UCSD-AML1 (cell line): ENCODE measurements at regions not wholly inside any gene's neighbourhood (a gene's known extent, or its start where the extent isn't known, plus 50 kb on each side); places are given as distances from the start of the nearest gene placed in this dataset.

Experiments
- DNase-seq: peaks from one replicate; lab custom pipeline; 2025; ENCODE audit not compliant: unreplicated experiment; lab: John Stamatoyannopoulos, UW

DNA sequence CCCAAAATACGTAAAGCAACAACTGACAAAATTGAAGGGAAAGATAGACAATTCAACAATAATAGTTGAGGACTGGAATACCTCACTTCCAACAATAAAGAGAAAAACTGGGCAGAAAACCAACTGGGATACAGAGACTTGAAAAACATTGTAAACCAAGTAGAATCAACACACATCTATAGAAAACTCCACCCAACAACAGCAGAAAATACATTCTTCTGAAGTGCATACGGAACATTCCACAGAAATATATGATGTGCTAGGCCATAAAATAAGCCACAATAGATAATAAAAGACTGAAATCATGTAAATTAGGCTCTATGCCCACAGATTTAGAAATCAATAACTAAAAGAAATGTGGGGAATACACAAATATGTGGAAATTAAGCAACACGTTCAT is 98.4 kb upstream of the THBS1 start:
- no peak for DNase-seq

GRCh38 chr15:39486621-39487457 is 94.0 kb upstream of the THBS1 start:
- DNase-seq, result no peak

GRCh38 chr15:39487458-39487735 is 93.5 kb upstream of the THBS1 start:
- DNase-seq, result no peak

DNA sequence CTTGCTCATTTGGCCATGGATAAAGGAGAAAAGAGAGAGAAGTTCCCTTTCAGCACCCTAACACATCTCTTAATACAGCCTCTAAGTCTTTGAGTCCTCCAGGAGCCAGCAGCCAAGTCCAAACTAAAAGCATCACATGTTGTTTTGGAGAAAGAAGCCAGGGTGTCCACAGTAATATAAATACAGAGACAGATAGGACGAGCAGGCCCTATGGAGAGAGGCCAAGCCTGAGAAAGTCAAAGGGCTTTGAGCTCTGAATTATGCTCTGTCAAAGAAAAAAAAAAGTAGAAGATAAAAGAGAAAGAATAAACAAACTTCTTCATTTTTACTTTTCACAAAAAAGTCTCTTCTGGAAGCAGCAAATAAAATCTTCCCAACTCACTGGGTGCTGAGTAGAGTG is 92.4 kb upstream of the THBS1 start:
- no peak for DNase-seq

DNA sequence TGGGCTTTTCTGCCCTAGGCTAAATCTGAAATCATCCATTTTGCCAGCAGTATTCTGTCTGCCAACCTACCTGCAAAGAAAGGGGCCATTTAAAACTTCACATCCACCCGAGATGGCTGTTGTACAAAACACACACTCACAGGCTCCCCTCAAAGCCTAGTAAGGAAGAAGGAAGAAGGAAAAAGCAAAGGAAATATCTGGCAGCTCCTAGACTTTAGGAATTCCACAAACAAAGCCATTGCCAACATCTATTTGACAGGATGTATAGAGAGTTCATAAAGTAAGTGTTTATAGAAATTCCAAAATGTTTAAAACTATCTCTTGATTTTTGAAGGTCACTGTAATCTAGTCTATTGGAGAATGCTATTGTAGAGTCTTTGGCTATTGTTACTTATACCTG is 91.9 kb upstream of the THBS1 start:
- no peak for DNase-seq

DNA sequence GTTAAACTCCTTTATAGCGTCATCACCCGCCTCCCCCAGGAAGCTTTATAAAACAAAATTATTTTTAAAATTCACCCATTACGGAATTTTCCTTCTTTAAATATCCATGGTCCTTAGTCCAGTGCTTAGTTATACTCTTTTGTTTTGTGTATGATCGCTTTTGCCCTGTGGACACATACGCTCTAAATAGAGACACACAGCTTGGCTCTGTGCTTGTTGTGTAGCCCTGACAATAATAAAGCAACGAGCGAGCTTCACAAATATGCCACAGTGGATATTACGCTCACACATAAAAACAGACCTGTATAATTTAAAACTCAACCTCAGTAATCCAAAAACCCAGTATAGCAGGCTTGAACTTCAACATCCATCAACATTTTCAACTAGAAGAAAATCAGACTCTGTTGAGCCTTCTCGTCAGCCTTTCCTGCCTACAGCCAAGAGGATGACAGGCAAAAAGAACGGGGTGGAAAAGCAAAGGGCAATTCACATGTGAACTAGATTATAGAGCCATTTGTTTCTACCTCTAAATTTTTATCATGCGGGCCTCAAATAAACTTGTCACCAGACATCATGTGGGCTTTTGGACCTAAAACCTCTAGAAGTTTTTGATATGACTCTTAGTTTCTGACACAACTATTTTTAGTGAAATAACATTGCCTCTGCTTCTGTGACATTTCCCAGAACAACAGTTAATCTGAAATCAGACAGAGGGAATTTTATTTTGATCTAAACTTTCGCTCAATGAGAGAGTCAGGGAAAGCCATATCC is 89.6 kb upstream of the THBS1 start:
- no peak for DNase-seq

- no peak for DNase-seq
These were observed 88.9 kb upstream of the THBS1 start for GRCh38 chr15:39491886-39492490.

- DNase-seq, result no peak
These were observed 87.3 kb upstream of the THBS1 start for GRCh38 chr15:39493424-39494067.

DNA sequence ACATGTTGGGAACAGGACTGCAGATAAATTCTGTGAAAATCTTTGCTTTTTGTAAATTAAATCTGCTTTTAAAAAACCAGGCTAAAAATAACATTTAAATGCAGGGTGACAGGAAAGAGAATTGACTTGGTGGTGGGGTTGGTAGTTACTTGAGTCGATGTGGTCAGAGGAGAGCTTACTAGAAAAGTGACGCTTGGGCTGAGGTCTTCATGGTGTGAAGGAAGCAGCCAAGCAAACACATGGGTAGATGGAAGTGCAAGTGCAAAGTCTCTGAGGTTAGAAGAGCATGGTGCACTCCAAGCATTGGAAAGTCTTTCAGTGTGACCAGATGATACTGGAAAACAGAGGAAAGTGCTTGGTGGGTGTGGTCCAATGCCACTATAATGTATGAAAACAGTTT is 86.4 kb upstream of the THBS1 start:
- no peak for DNase-seq

- no peak for DNase-seq
These were observed 84.7 kb upstream of the THBS1 start for GRCh38 chr15:39495871-39496840.

GRCh38 chr15:39497016-39497758 is 83.7 kb upstream of the THBS1 start:
- DNase-seq, result no peak

DNA sequence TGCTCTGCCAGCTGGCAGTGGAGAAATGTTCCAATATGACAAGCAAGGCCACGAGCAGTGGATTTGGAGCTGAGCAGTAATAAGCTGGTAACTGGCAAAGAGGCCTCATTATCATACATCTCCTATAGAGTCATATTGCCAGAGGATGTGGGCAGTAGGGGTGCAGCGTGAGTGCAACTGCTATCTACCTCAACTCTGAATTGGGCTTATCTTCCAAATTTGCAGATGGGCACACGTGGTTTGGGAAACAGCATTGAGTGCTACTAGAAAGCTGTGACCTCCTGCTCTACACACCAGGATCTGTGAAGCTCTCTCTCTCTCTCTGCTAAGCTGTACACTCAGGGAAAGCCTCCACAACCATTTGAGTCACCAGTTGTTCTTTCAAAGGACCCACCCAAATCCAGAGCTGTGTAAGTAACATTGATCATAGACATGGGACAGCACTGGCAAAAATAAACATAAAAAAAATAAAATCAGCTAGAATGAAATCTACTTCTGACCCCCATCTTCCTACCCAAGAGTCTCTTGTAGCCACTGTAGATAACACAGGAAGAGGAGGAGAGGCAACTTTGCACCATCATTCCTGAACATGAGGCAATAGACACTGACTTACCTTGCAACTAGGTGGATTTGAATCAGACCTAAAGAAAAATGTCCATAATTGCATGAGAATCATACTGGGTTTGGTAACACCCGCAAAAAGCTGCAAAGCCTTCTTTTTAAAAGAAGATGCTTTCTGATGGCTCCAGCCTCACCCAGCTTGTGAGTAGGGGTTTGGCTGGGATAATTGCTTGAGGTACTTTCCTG is 82.9 kb upstream of the THBS1 start:
- peak; percentile 19 for DNase-seq

DNA sequence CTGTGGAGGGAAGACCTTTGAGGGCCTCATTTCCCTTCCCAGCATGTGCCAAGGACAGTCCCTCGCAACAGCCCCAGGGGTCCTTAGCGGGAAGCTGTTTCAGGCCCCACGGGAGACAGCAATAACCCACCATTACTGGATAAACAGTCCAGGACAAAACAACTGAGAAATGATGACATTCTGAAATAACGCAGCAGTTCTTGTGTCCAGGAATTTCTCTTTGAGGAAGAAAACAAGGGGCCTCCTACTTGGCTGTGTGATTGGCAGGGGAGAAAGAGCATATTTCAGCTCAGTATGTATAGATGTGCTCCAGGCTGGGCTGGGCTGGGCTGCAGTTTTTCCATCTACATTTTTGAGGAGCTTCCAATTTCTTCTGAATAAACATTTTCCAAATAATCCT is 82.2 kb upstream of the THBS1 start:
- DNase-seq, result no peak

- no peak for DNase-seq
These were observed 81.8 kb upstream of the THBS1 start for GRCh38 chr15:39499042-39499441.

DNA sequence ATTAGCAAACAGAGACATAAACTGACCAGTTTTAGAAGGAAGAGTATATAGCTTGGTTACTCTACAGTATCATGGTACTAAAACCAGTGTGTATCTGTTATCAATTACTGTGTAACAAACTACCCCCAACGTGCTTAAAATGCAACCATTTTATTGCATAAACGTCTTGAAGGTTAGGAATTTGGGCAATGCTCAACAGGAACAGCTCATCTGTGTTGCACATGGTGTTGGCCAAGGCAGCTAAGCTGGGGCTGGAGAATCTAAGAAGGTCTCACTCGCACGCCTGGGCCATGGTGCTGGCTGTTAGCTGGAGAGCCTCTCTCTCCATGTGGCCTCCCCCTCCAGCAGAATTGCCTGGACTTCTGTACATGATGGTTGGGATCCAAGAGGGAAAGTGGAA is 81.2 kb upstream of the THBS1 start:
- DNase-seq, result no peak

- DNase-seq, result no peak
These were observed 79.4 kb upstream of the THBS1 start for GRCh38 chr15:39501366-39502081.

GRCh38 chr15:39502082-39502447 is 78.8 kb upstream of the THBS1 start:
- no peak for DNase-seq

GRCh38 chr15:39502611-39503195 is 78.2 kb upstream of the THBS1 start:
- DNase-seq, result no peak
